Suppressor macrophage treated with lipopolysaccharide for 1 hour (primary cell): ENCODE measurements at regions not wholly inside any gene's neighbourhood (a gene's known extent, or its start where the extent isn't known, plus 50 kb on each side); places are given as distances from the start of the nearest gene placed in this dataset.
A peak's percentile ranks its signal among the peaks of the same experiment; 100 is the strongest.
"Not testable (repeated sequence)": the region's sequence is repeated elsewhere in the genome, so short reads cannot be mapped to it uniquely, and the experiment has no call there.

ENCODE experiments used
- DNase-seq, 3 donors: peaks; one replicate each; pipeline ENCODE4 v3.0.0-alpha.2; 2020 to 2022

GRCh38 chr9:72471096-72471495, 50.3 kb upstream of the TMC1 start:
- DNase-seq = no peak

GRCh38 chr9:72467766-72468738, 53.4 kb upstream of the TMC1 start:
- DNase-seq = peak in 1 of 3 donors; percentile 36

GRCh38 chr9:72465593-72465984, 55.8 kb upstream of the TMC1 start:
- DNase-seq = no peak

- DNase-seq = peak; percentile 37 to 67 (median 65)
Measured at GRCh38 chr9:72464857-72465592, 56.4 kb upstream of the TMC1 start.

GRCh38 chr9:72462340-72462739, 59.1 kb upstream of the TMC1 start:
- DNase-seq = peak in 2 of 3 donors; percentile 41 to 46

- DNase-seq = no peak
Measured at GRCh38 chr9:72460342-72461312, 60.8 kb upstream of the TMC1 start.

GRCh38 chr9:72459308-72459707, 62.1 kb upstream of the TMC1 start:
- DNase-seq = no peak

- no peak for DNase-seq
Measured at GRCh38 chr9:72458153-72458552, 63.3 kb upstream of the TMC1 start.

- DNase-seq = no peak
Measured at GRCh38 chr9:72457366-72457765, 64.0 kb upstream of the TMC1 start.

- DNase-seq = no peak
Measured at GRCh38 chr9:72454871-72455491, 66.4 kb upstream of the TMC1 start.

- no peak for DNase-seq
Measured at GRCh38 chr9:72453797-72454196, 67.6 kb upstream of the TMC1 start.

- peak in 2 of 3 donors; percentile 19 to 21 for DNase-seq
Measured at GRCh38 chr9:72446241-72446640, 75.2 kb upstream of the TMC1 start.

- peak; percentile 26 to 47 (median 43) for DNase-seq
Measured at GRCh38 chr9:72445306-72445995, 76.0 kb upstream of the TMC1 start.

- DNase-seq = no peak
Measured at GRCh38 chr9:72444435-72444834, 77.0 kb upstream of the TMC1 start.

- peak; percentile 81 to 95 (median 93) for DNase-seq
Measured at GRCh38 chr9:72443855-72444254, 77.6 kb upstream of the TMC1 start.

- DNase-seq = peak; percentile 46 to 69 (median 68)
Measured at GRCh38 chr9:72441848-72442607, 77.0 kb upstream of the ZFAND5 start.

GRCh38 chr9:72440992-72441847, 76.2 kb upstream of the ZFAND5 start:
- DNase-seq = no peak

- DNase-seq = peak; percentile 75 to 87 (median 80)
Measured at GRCh38 chr9:72440378-72440777, 75.4 kb upstream of the ZFAND5 start.

GRCh38 chr9:72433616-72434267, 68.7 kb upstream of the ZFAND5 start:
- not testable (repeated sequence) for DNase-seq
